DMS 273 (cell line): ENCODE measurements at regions not wholly inside any gene's neighbourhood (a gene's known extent, or its start where the extent isn't known, plus 50 kb on each side); places are given as distances from the start of the nearest gene placed in this dataset.
"Not testable (repeated sequence)": the region's sequence is repeated elsewhere in the genome, so short reads cannot be mapped to it uniquely, and the experiment has no call there.

ENCODE experiments used
- DNase-seq: peaks from one replicate; lab custom pipeline; 2025; ENCODE audit not compliant: unreplicated experiment; lab: John Stamatoyannopoulos, UW

- DNase-seq = no peak
These were observed 159.1 kb upstream of the CDH11 start for GRCh38 chr16:65280845-65281512.

GRCh38 chr16:65279576-65279975, 157.7 kb upstream of the CDH11 start:
- no peak for DNase-seq

GRCh38 chr16:65278874-65279273, 157.0 kb upstream of the CDH11 start:
- peak; percentile 14 for DNase-seq

- DNase-seq = no peak
These were observed 152.7 kb upstream of the CDH11 start for GRCh38 chr16:65274566-65274965.

GRCh38 chr16:65272699-65273414, 151.0 kb upstream of the CDH11 start:
- no peak for DNase-seq

GRCh38 chr16:65271996-65272395, 150.1 kb upstream of the CDH11 start:
- DNase-seq = no peak

GRCh38 chr16:65268331-65268730, 146.5 kb upstream of the CDH11 start:
- no peak for DNase-seq

- no peak for DNase-seq
These were observed 142.0 kb upstream of the CDH11 start for GRCh38 chr16:65263896-65264295.

GRCh38 chr16:65260746-65261145, 138.9 kb upstream of the CDH11 start:
- DNase-seq = no peak

GRCh38 chr16:65254144-65254543, 132.3 kb upstream of the CDH11 start:
- DNase-seq = no peak

- DNase-seq = no peak
These were observed 127.9 kb upstream of the CDH11 start for GRCh38 chr16:65249768-65250167.

GRCh38 chr16:65244787-65245186, 122.9 kb upstream of the CDH11 start:
- no peak for DNase-seq

- no peak for DNase-seq
These were observed 113.7 kb upstream of the CDH11 start for GRCh38 chr16:65235339-65236177.

GRCh38 chr16:65234721-65235320, 113.0 kb upstream of the CDH11 start:
- DNase-seq = not testable (repeated sequence)

- no peak for DNase-seq
These were observed 107.4 kb upstream of the CDH11 start for GRCh38 chr16:65229191-65229662.

GRCh38 chr16:65227150-65227835, 105.4 kb upstream of the CDH11 start:
- DNase-seq = no peak

- no peak for DNase-seq
These were observed 104.2 kb upstream of the CDH11 start for GRCh38 chr16:65226077-65226476.

- DNase-seq = no peak
These were observed 103.6 kb upstream of the CDH11 start for GRCh38 chr16:65225488-65225887.

- no peak for DNase-seq
These were observed 103.1 kb upstream of the CDH11 start for GRCh38 chr16:65224994-65225393.

GRCh38 chr16:65224471-65224870, 102.6 kb upstream of the CDH11 start:
- DNase-seq = no peak

- no peak for DNase-seq
These were observed 101.5 kb upstream of the CDH11 start for GRCh38 chr16:65223335-65223734.
